ENCODE measurements at regions not wholly inside any gene's neighbourhood (a gene's known extent, or its start where the extent isn't known, plus 50 kb on each side); places are given as distances from the start of the nearest gene placed in this dataset.

- H3K4me2 ChIP-seq: no peak overlapping the region
- H3K9ac ChIP-seq: no peak overlapping the region
These were observed 192.9 kb upstream of the MBL2 start for GRCh38 chr10:52965509-52965908.

GRCh38 chr10:52961323-52961722 is 188.7 kb upstream of the MBL2 start:
- H3K27me3 ChIP-seq (ENCODE audit: insufficient read depth, low read depth): no peaks in the 10 kb centered on the region
- H2AFZ ChIP-seq (ENCODE audit: low read depth): no peak overlapping the region
- no peak overlapping the region for H3K27ac ChIP-seq
- H3K9ac ChIP-seq: no peak overlapping the region
- H3K4me2 ChIP-seq: no peak overlapping the region
- no peaks in the 10 kb centered on the region for H3K36me3 ChIP-seq (ENCODE audit: insufficient read depth)
- no peak for TF ChIP-seq CTCF (conservative IDR thresholded peaks at IDR 0.05; ENCODE audit: low read depth, low read length)
- no peaks in the 10 kb centered on the region for H3K79me2 ChIP-seq (ENCODE audit: insufficient read depth, low read depth)
- no peaks in the 10 kb centered on the region for H4K20me1 ChIP-seq (ENCODE audit: insufficient read depth)
- H3K4me3 ChIP-seq (IDR thresholded peaks at IDR 0.05; ENCODE audit: insufficient read depth, low read depth, low read length): no peak overlapping the region
- no peaks in the 10 kb centered on the region for H3K4me1 ChIP-seq (ENCODE audit: low read depth, poor library complexity, severe bottlenecking)

More at GRCh38 chr10:52965509-52965908, 192.9 kb upstream of the MBL2 start:
- no peaks in the 10 kb centered on the region for H3K4me1 ChIP-seq (ENCODE audit: low read depth, poor library complexity, severe bottlenecking)
- no peaks in the 10 kb centered on the region for H4K20me1 ChIP-seq (ENCODE audit: insufficient read depth)
- no peak overlapping the region for H3K4me3 ChIP-seq (IDR thresholded peaks at IDR 0.05; ENCODE audit: insufficient read depth, low read depth, low read length)
- H2AFZ ChIP-seq (ENCODE audit: low read depth): no peak overlapping the region
- TF ChIP-seq CTCF (conservative IDR thresholded peaks at IDR 0.05; ENCODE audit: low read depth, low read length): no peak
- no peaks in the 10 kb centered on the region for H3K79me2 ChIP-seq (ENCODE audit: insufficient read depth, low read depth)
- H3K27ac ChIP-seq: no peak overlapping the region
- H3K27me3 ChIP-seq (ENCODE audit: insufficient read depth, low read depth): no peaks in the 10 kb centered on the region
- no peaks in the 10 kb centered on the region for H3K36me3 ChIP-seq (ENCODE audit: insufficient read depth)

- no peak overlapping the region for H3K9ac ChIP-seq
- H3K79me2 ChIP-seq (ENCODE audit: insufficient read depth, low read depth): no peaks in the 10 kb centered on the region
- H2AFZ ChIP-seq (ENCODE audit: low read depth): no peak overlapping the region
- TF ChIP-seq CTCF (conservative IDR thresholded peaks at IDR 0.05; ENCODE audit: low read depth, low read length): no peak
- H3K4me3 ChIP-seq (IDR thresholded peaks at IDR 0.05; ENCODE audit: insufficient read depth, low read depth, low read length): no peak overlapping the region
- no peaks in the 10 kb centered on the region for H3K36me3 ChIP-seq (ENCODE audit: insufficient read depth)
- H3K4me1 ChIP-seq (ENCODE audit: low read depth, poor library complexity, severe bottlenecking): no peaks in the 10 kb centered on the region
- no peaks in the 10 kb centered on the region for H4K20me1 ChIP-seq (ENCODE audit: insufficient read depth)
- no peaks in the 10 kb centered on the region for H3K27me3 ChIP-seq (ENCODE audit: insufficient read depth, low read depth)
- H3K27ac ChIP-seq: no peak overlapping the region
- no peak overlapping the region for H3K4me2 ChIP-seq
These were observed 187.2 kb upstream of the MBL2 start for GRCh38 chr10:52959810-52960209.

GRCh38 chr10:52956861-52957260 is 184.3 kb upstream of the MBL2 start:
- Histone ChIP-seq H3K4me3 (IDR thresholded peaks at IDR 0.05; ENCODE audit: insufficient read depth, low read depth, low read length) (no peak overlapping the region), H3K36me3 (ENCODE audit: insufficient read depth) (no peaks in the 10 kb centered on the region), H3K79me2 (ENCODE audit: insufficient read depth, low read depth) (no peaks in the 10 kb centered on the region), H3K9ac (no peak overlapping the region), H3K4me1 (ENCODE audit: low read depth, poor library complexity, severe bottlenecking) (no peaks in the 10 kb centered on the region), H2AFZ (ENCODE audit: low read depth) (no peak overlapping the region), H4K20me1 (ENCODE audit: insufficient read depth) (no peaks in the 10 kb centered on the region), H3K27ac (no peak overlapping the region), H3K27me3 (ENCODE audit: insufficient read depth, low read depth) (no peaks in the 10 kb centered on the region), H3K4me2 (no peak overlapping the region)
- TF ChIP-seq CTCF (conservative IDR thresholded peaks at IDR 0.05; ENCODE audit: low read depth, low read length): no peak

All from KMS-11 (cell line).